DMS 273 (cell line): ENCODE measurements at regions not wholly inside any gene's neighbourhood (a gene's known extent, or its start where the extent isn't known, plus 50 kb on each side); places are given as distances from the start of the nearest gene placed in this dataset.

Experiments
- DNase-seq: peaks from one replicate; lab custom pipeline; 2025; ENCODE audit not compliant: unreplicated experiment; lab: John Stamatoyannopoulos, UW

GRCh38 chr17:14776791-14777190 is 475.9 kb downstream of the HS3ST3B1 start:
- no peak for DNase-seq

- no peak for DNase-seq
These were observed 475.0 kb downstream of the HS3ST3B1 start for GRCh38 chr17:14775731-14776492.

- no peak for DNase-seq
These were observed 473.9 kb downstream of the HS3ST3B1 start for GRCh38 chr17:14774774-14775173.

GRCh38 chr17:14772776-14773175 is 471.9 kb downstream of the HS3ST3B1 start:
- DNase-seq = no peak

- DNase-seq = no peak
These were observed 470.7 kb downstream of the HS3ST3B1 start for GRCh38 chr17:14771543-14771942.

GRCh38 chr17:14768923-14769322 is 468.0 kb downstream of the HS3ST3B1 start:
- no peak for DNase-seq

GRCh38 chr17:14762736-14763479 is 462.0 kb downstream of the HS3ST3B1 start:
- no peak for DNase-seq

- DNase-seq = no peak
These were observed 460.0 kb downstream of the HS3ST3B1 start for GRCh38 chr17:14760719-14761411.

- DNase-seq = no peak
These were observed 459.3 kb downstream of the HS3ST3B1 start for GRCh38 chr17:14760212-14760611.

GRCh38 chr17:14759325-14759724 is 458.4 kb downstream of the HS3ST3B1 start:
- DNase-seq = no peak

GRCh38 chr17:14756479-14756878 is 455.6 kb downstream of the HS3ST3B1 start:
- DNase-seq = no peak

- no peak for DNase-seq
These were observed 454.1 kb downstream of the HS3ST3B1 start for GRCh38 chr17:14755002-14755401.

GRCh38 chr17:14753383-14753782 is 452.5 kb downstream of the HS3ST3B1 start:
- DNase-seq = no peak

- no peak for DNase-seq
These were observed 451.1 kb downstream of the HS3ST3B1 start for GRCh38 chr17:14752011-14752410.

- no peak for DNase-seq
These were observed 450.0 kb downstream of the HS3ST3B1 start for GRCh38 chr17:14750866-14751265.

- DNase-seq = no peak
These were observed 448.4 kb downstream of the HS3ST3B1 start for GRCh38 chr17:14749269-14749668.

GRCh38 chr17:14748036-14748710 is 447.3 kb downstream of the HS3ST3B1 start:
- no peak for DNase-seq

- DNase-seq = no peak
These were observed 446.7 kb downstream of the HS3ST3B1 start for GRCh38 chr17:14747603-14747950.

- no peak for DNase-seq
These were observed 446.1 kb downstream of the HS3ST3B1 start for GRCh38 chr17:14746822-14747602.

GRCh38 chr17:14745541-14745940 is 444.7 kb downstream of the HS3ST3B1 start:
- DNase-seq = no peak
